ENCODE measurements at regions not wholly inside any gene's neighbourhood (a gene's known extent, or its start where the extent isn't known, plus 50 kb on each side); places are given as distances from the start of the nearest gene placed in this dataset.
"Not testable (repeated sequence)": the region's sequence is repeated elsewhere in the genome, so short reads cannot be mapped to it uniquely, and the experiment has no call there.

GRCh38 chr17:34472363-34472762 lies 107.0 kb upstream of the TMEM132E start:
- Histone ChIP-seq H3K27ac (ENCODE audit: low read length) (no peak overlapping the region), H3K4me1 (ENCODE audit: control insufficient read depth, low read depth, low read length) (no peaks in the 10 kb centered on the region), H3K9me3 (ENCODE audit: control insufficient read depth, low read depth, low read length) (no peaks in the 10 kb centered on the region), H3K9ac (ENCODE audit: low read length) (no peak overlapping the region), H3K27me3 (ENCODE audit: control insufficient read depth, insufficient read depth, low read length) (no peaks in the 10 kb centered on the region), H3K4me3 (ENCODE audit: low read length) (no peak overlapping the region), H3K36me3 (ENCODE audit: control insufficient read depth, low read depth, low read length) (no peaks in the 10 kb centered on the region)

GRCh38 chr17:34471278-34471677 lies 108.1 kb upstream of the TMEM132E start:
- not testable (repeated sequence) for H3K27me3 ChIP-seq (ENCODE audit: control insufficient read depth, insufficient read depth, low read length); H3K36me3 ChIP-seq (ENCODE audit: control insufficient read depth, low read depth, low read length); H3K4me3 ChIP-seq (ENCODE audit: low read length); H3K9ac ChIP-seq (ENCODE audit: low read length); H3K9me3 ChIP-seq (ENCODE audit: control insufficient read depth, low read depth, low read length); H3K27ac ChIP-seq (ENCODE audit: low read length); H3K4me1 ChIP-seq (ENCODE audit: control insufficient read depth, low read depth, low read length)

GRCh38 chr17:34465789-34466188 lies 102.8 kb upstream of the CCL1 start:
- Histone ChIP-seq H3K4me1 (ENCODE audit: control insufficient read depth, low read depth, low read length) (no peaks in the 10 kb centered on the region), H3K36me3 (ENCODE audit: control insufficient read depth, low read depth, low read length) (no peaks in the 10 kb centered on the region), H3K9ac (ENCODE audit: low read length) (no peak overlapping the region), H3K27ac (ENCODE audit: low read length) (no peak overlapping the region), H3K4me3 (ENCODE audit: low read length) (no peak overlapping the region), H3K9me3 (ENCODE audit: control insufficient read depth, low read depth, low read length) (no peaks in the 10 kb centered on the region), H3K27me3 (ENCODE audit: control insufficient read depth, insufficient read depth, low read length) (no peaks in the 10 kb centered on the region)

GRCh38 chr17:34464812-34465211 lies 101.8 kb upstream of the CCL1 start:
- Histone ChIP-seq H3K36me3 (ENCODE audit: control insufficient read depth, low read depth, low read length) (no peaks in the 10 kb centered on the region), H3K27ac (ENCODE audit: low read length) (no peak overlapping the region), H3K4me1 (ENCODE audit: control insufficient read depth, low read depth, low read length) (no peaks in the 10 kb centered on the region), H3K27me3 (ENCODE audit: control insufficient read depth, insufficient read depth, low read length) (no peaks in the 10 kb centered on the region), H3K9me3 (ENCODE audit: control insufficient read depth, low read depth, low read length) (no peaks in the 10 kb centered on the region), H3K9ac (ENCODE audit: low read length) (no peak overlapping the region), H3K4me3 (ENCODE audit: low read length) (no peak overlapping the region)

GRCh38 chr17:34458266-34458665 lies 95.2 kb upstream of the CCL1 start:
- no peak overlapping the region for H3K9ac ChIP-seq (ENCODE audit: low read length)
- H3K4me3 ChIP-seq (ENCODE audit: low read length), result no peak overlapping the region
- no peaks in the 10 kb centered on the region for H3K36me3 ChIP-seq (ENCODE audit: control insufficient read depth, low read depth, low read length)
- no peaks in the 10 kb centered on the region for H3K27me3 ChIP-seq (ENCODE audit: control insufficient read depth, insufficient read depth, low read length)
- H3K4me1 ChIP-seq (ENCODE audit: control insufficient read depth, low read depth, low read length), result no peaks in the 10 kb centered on the region
- H3K9me3 ChIP-seq (ENCODE audit: control insufficient read depth, low read depth, low read length), result no peaks in the 10 kb centered on the region
- no peak overlapping the region for H3K27ac ChIP-seq (ENCODE audit: low read length)

GRCh38 chr17:34456121-34456520 lies 93.1 kb upstream of the CCL1 start:
- Histone ChIP-seq H3K27ac (ENCODE audit: low read length) (no peak overlapping the region), H3K27me3 (ENCODE audit: control insufficient read depth, insufficient read depth, low read length) (no peaks in the 10 kb centered on the region)

GRCh38 chr17:34452769-34453168 lies 89.7 kb upstream of the CCL1 start:
- Histone ChIP-seq H3K36me3 (ENCODE audit: control insufficient read depth, low read depth, low read length) (no peaks in the 10 kb centered on the region), H3K9ac (ENCODE audit: low read length) (no peak overlapping the region), H3K9me3 (ENCODE audit: control insufficient read depth, low read depth, low read length) (no peaks in the 10 kb centered on the region), H3K27me3 (ENCODE audit: control insufficient read depth, insufficient read depth, low read length) (no peaks in the 10 kb centered on the region), H3K4me3 (ENCODE audit: low read length) (no peak overlapping the region), H3K27ac (ENCODE audit: low read length) (no peak overlapping the region), H3K4me1 (ENCODE audit: control insufficient read depth, low read depth, low read length) (no peaks in the 10 kb centered on the region)

More at GRCh38 chr17:34456121-34456520, 93.1 kb upstream of the CCL1 start:
- Histone ChIP-seq H3K36me3 (ENCODE audit: control insufficient read depth, low read depth, low read length) (no peaks in the 10 kb centered on the region), H3K9me3 (ENCODE audit: control insufficient read depth, low read depth, low read length) (no peaks in the 10 kb centered on the region), H3K9ac (ENCODE audit: low read length) (no peak overlapping the region), H3K4me1 (ENCODE audit: control insufficient read depth, low read depth, low read length) (no peaks in the 10 kb centered on the region), H3K4me3 (ENCODE audit: low read length) (no peak overlapping the region)

- no peak overlapping the region for H3K4me3 ChIP-seq (ENCODE audit: low read length)
- H3K27ac ChIP-seq (ENCODE audit: low read length), result no peak overlapping the region
- H3K36me3 ChIP-seq (ENCODE audit: control insufficient read depth, low read depth, low read length), result no peaks in the 10 kb centered on the region
- no peaks in the 10 kb centered on the region for H3K4me1 ChIP-seq (ENCODE audit: control insufficient read depth, low read depth, low read length)
- H3K27me3 ChIP-seq (ENCODE audit: control insufficient read depth, insufficient read depth, low read length), result no peaks in the 10 kb centered on the region
- H3K9me3 ChIP-seq (ENCODE audit: control insufficient read depth, low read depth, low read length), result no peaks in the 10 kb centered on the region
- no peak overlapping the region for H3K9ac ChIP-seq (ENCODE audit: low read length)
Measured at GRCh38 chr17:34451313-34451712, 88.3 kb upstream of the CCL1 start.

GRCh38 chr17:34447406-34447805 lies 84.4 kb upstream of the CCL1 start:
- Histone ChIP-seq H3K27me3 (ENCODE audit: control insufficient read depth, insufficient read depth, low read length) (no peaks in the 10 kb centered on the region), H3K27ac (ENCODE audit: low read length) (no peak overlapping the region), H3K4me1 (ENCODE audit: control insufficient read depth, low read depth, low read length) (no peaks in the 10 kb centered on the region), H3K36me3 (ENCODE audit: control insufficient read depth, low read depth, low read length) (no peaks in the 10 kb centered on the region), H3K9ac (ENCODE audit: low read length) (no peak overlapping the region), H3K4me3 (ENCODE audit: low read length) (no peak overlapping the region), H3K9me3 (ENCODE audit: control insufficient read depth, low read depth, low read length) (no peaks in the 10 kb centered on the region)

GRCh38 chr17:34445101-34445500 lies 82.1 kb upstream of the CCL1 start:
- no peaks in the 10 kb centered on the region for H3K36me3 ChIP-seq (ENCODE audit: control insufficient read depth, low read depth, low read length)
- H3K4me1 ChIP-seq (ENCODE audit: control insufficient read depth, low read depth, low read length), result no peaks in the 10 kb centered on the region
- H3K9me3 ChIP-seq (ENCODE audit: control insufficient read depth, low read depth, low read length), result no peaks in the 10 kb centered on the region
- H3K27me3 ChIP-seq (ENCODE audit: control insufficient read depth, insufficient read depth, low read length), result no peaks in the 10 kb centered on the region
- no peak overlapping the region for H3K4me3 ChIP-seq (ENCODE audit: low read length)
- no peak overlapping the region for H3K9ac ChIP-seq (ENCODE audit: low read length)
- no peak overlapping the region for H3K27ac ChIP-seq (ENCODE audit: low read length)

GRCh38 chr17:34443619-34444469 lies 80.8 kb upstream of the CCL1 start:
- H3K27ac ChIP-seq (ENCODE audit: low read length), result no peak overlapping the region
- H3K9me3 ChIP-seq (ENCODE audit: control insufficient read depth, low read depth, low read length), result no peaks in the 10 kb centered on the region
- no peaks in the 10 kb centered on the region for H3K4me1 ChIP-seq (ENCODE audit: control insufficient read depth, low read depth, low read length)

GRCh38 chr17:34442387-34443111 lies 79.5 kb upstream of the CCL1 start:
- H3K9me3 ChIP-seq (ENCODE audit: control insufficient read depth, low read depth, low read length), result no peaks in the 10 kb centered on the region
- no peaks in the 10 kb centered on the region for H3K4me1 ChIP-seq (ENCODE audit: control insufficient read depth, low read depth, low read length)
- no peak overlapping the region for H3K9ac ChIP-seq (ENCODE audit: low read length)
- H3K4me3 ChIP-seq (ENCODE audit: low read length), result no peak overlapping the region
- H3K27me3 ChIP-seq (ENCODE audit: control insufficient read depth, insufficient read depth, low read length), result no peaks in the 10 kb centered on the region
- H3K36me3 ChIP-seq (ENCODE audit: control insufficient read depth, low read depth, low read length), result no peaks in the 10 kb centered on the region
- H3K27ac ChIP-seq (ENCODE audit: low read length), result no peak overlapping the region

More at GRCh38 chr17:34443619-34444469, 80.8 kb upstream of the CCL1 start:
- H3K9ac ChIP-seq (ENCODE audit: low read length), result no peak overlapping the region
- no peak overlapping the region for H3K4me3 ChIP-seq (ENCODE audit: low read length)
- no peaks in the 10 kb centered on the region for H3K36me3 ChIP-seq (ENCODE audit: control insufficient read depth, low read depth, low read length)
- no peaks in the 10 kb centered on the region for H3K27me3 ChIP-seq (ENCODE audit: control insufficient read depth, insufficient read depth, low read length)

All from iPS-18a (cell line).